ENCODE measurements at regions not wholly inside any gene's neighbourhood (a gene's known extent, or its start where the extent isn't known, plus 50 kb on each side); places are given as distances from the start of the nearest gene placed in this dataset.

DNA sequence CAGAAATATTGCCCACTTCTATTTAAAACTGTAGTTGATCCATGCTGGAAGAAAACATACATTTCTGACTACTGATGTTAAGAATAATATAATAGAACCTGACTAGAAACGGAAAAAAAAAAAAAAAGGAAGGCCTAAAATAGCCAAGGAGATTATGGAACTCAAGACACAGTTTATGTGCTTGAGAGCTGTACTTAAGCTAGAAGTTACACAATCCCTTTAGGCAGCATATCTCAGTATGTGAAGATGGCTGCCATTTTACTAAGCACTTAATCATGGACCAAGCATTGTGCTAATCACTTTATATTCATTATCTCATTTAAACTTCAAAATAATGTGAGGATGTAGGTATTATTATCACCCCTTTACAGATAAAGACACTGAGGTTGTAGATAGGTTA is 73.0 kb upstream of the NR4A3 start:
- TF ChIP-seq EP300 (IDR thresholded peaks at IDR 0.05) (no peak), CTCF (IDR thresholded peaks at IDR 0.05) (no peak), ZNF302 (CRISPR knock-in tag; IDR thresholded peaks at IDR 0.05) (no peak), CEBPB (IDR thresholded peaks at IDR 0.05) (no peak), CHD4 (IDR thresholded peaks at IDR 0.05; ENCODE audit: borderline replicate concordance) (no peak), CBX8 (IDR thresholded peaks at IDR 0.05) (no peak), RAD21 (conservative IDR thresholded peaks at IDR 0.05 in 1 of 2, IDR thresholded peaks at IDR 0.05 in 1 of 2) (no peak)
